ENCODE measurements at regions not wholly inside any gene's neighbourhood (a gene's known extent, or its start where the extent isn't known, plus 50 kb on each side); places are given as distances from the start of the nearest gene placed in this dataset.

- H3K4me1 ChIP-seq (ENCODE audit: insufficient read depth) = no peaks in the 10 kb centered on the region
- ATAC-seq (peak; percentile 95), DNase-seq (ENCODE audit: low spot score) (peak; percentile 62)
- Mint-ChIP-seq H3K36me3 (ENCODE audit: low read depth) (no peaks in the 10 kb centered on the region), H3K27me3 (ENCODE audit: insufficient read depth, low read depth, poor library complexity) (peaks cover 2% of the 10 kb centered on the region), H3K4me3 (no peak overlapping the region), H3K4me1 (peaks cover 10% of the 10 kb centered on the region; the same call in 2 of the 3 replicates), H3K27ac (no peak overlapping the region), H3K9me3 (no peaks in the 10 kb centered on the region)
- H3K27ac ChIP-seq (ENCODE audit: low read depth) = no peak overlapping the region
- H3K27me3 ChIP-seq (ENCODE audit: insufficient read depth) = no peaks in the 10 kb centered on the region
- H3K9me2 ChIP-seq (ENCODE audit: insufficient read depth) = no peaks in the 10 kb centered on the region
- TF ChIP-seq EZH2phosphoT487 (IDR thresholded peaks at IDR 0.05; ENCODE audit: unreplicated experiment) = no peak
- TF ChIP-seq CTCF (conservative IDR thresholded peaks at IDR 0.05; ENCODE audit: low read depth in 2 of 2) = peak; percentile 56 to 83
- no peaks in the 10 kb centered on the region for H4K20me1 ChIP-seq (replicated peaks; ENCODE audit: insufficient read depth)
- H3K4me2 ChIP-seq = no peak overlapping the region
- no peak overlapping the region for H3K4me3 ChIP-seq
- H3F3A ChIP-seq (replicated peaks; ENCODE audit: low read depth) = no peaks in the 10 kb centered on the region
- no peaks in the 10 kb centered on the region for H3K36me3 ChIP-seq (ENCODE audit: insufficient read depth)
- peak overlapping the region; percentile 63; the same call in 1 of the 2 replicates for H2AFZ ChIP-seq
- no peaks in the 10 kb centered on the region for H3K79me2 ChIP-seq (replicated peaks; ENCODE audit: insufficient read depth)
Observed at GRCh38 chr1:34642679-34643078, 112.2 kb upstream of the GJB5 start.

DNA sequence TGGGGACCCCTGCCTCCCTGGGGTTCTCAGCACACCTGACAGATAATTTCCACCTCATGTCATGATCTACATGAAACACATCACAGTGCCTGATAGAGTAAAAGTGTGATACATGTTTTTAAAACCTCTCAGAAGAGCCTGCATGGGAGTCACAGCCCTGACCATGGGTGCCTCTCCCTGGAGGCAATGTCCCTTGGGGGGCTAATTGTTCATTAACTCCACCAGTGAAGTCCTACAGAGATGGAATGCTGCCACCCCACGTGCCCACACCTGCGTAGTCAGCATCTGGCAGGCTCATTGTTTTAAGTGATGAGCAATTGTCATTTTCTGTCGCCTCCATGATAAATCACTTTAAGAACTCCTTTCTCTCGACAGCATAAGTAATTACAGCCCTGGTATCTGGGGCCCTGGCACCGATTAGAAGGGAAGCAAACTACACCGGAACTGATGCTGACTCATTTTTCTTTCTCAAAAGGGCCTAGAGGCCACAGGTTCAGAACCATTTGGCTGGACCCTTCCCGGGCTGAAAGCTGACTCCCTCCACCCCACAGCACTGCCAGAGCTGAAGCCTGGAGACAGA is 109.6 kb upstream of the GJB5 start:
- Histone ChIP-seq H2AFZ (no peak overlapping the region), H3K4me2 (no peak overlapping the region), H4K20me1 (replicated peaks; ENCODE audit: insufficient read depth) (no peaks in the 10 kb centered on the region), H3K79me2 (replicated peaks; ENCODE audit: insufficient read depth) (no peaks in the 10 kb centered on the region), H3K4me1 (ENCODE audit: insufficient read depth) (no peaks in the 10 kb centered on the region), H3K4me3 (no peak overlapping the region), H3K9me2 (ENCODE audit: insufficient read depth) (no peaks in the 10 kb centered on the region), H3K27me3 (ENCODE audit: insufficient read depth) (no peaks in the 10 kb centered on the region), H3F3A (replicated peaks; ENCODE audit: low read depth) (no peaks in the 10 kb centered on the region), H3K27ac (ENCODE audit: low read depth) (no peak overlapping the region), H3K36me3 (ENCODE audit: insufficient read depth) (no peaks in the 10 kb centered on the region)
- no peak overlapping the region for H3K4me3 Mint-ChIP-seq
- peaks cover 2% of the 10 kb centered on the region for H3K27me3 Mint-ChIP-seq (ENCODE audit: insufficient read depth, low read depth, poor library complexity)
- ATAC-seq (no peak), DNase-seq (ENCODE audit: low spot score) (no peak)
- no peak overlapping the region for H3K27ac Mint-ChIP-seq
- peaks cover 7% of the 10 kb centered on the region; the same call in 2 of the 3 replicates for H3K4me1 Mint-ChIP-seq
- no peaks in the 10 kb centered on the region for H3K9me3 Mint-ChIP-seq
- no peaks in the 10 kb centered on the region for H3K36me3 Mint-ChIP-seq (ENCODE audit: low read depth)
- TF ChIP-seq ZNF114 (CRISPR knock-in tag; IDR thresholded peaks at IDR 0.05) (no peak), CREB1 (CRISPR knock-in tag; IDR thresholded peaks at IDR 0.05; ENCODE audit: low read depth) (no peak), EZH2 (IDR thresholded peaks at IDR 0.05; ENCODE audit: low read depth, unreplicated experiment) (no peak), JUNB (IDR thresholded peaks at IDR 0.05; ENCODE audit: unreplicated experiment) (no peak), REST (IDR thresholded peaks at IDR 0.05; ENCODE audit: unreplicated experiment) (no peak), POLR2AphosphoS5 (IDR thresholded peaks at IDR 0.05; ENCODE audit: low read depth) (no peak), ZNF331 (CRISPR knock-in tag; IDR thresholded peaks at IDR 0.05; ENCODE audit: low read depth) (no peak), NANOG (IDR thresholded peaks at IDR 0.05; ENCODE audit: borderline replicate concordance) (no peak)
- TF ChIP-seq, protein P1, sequence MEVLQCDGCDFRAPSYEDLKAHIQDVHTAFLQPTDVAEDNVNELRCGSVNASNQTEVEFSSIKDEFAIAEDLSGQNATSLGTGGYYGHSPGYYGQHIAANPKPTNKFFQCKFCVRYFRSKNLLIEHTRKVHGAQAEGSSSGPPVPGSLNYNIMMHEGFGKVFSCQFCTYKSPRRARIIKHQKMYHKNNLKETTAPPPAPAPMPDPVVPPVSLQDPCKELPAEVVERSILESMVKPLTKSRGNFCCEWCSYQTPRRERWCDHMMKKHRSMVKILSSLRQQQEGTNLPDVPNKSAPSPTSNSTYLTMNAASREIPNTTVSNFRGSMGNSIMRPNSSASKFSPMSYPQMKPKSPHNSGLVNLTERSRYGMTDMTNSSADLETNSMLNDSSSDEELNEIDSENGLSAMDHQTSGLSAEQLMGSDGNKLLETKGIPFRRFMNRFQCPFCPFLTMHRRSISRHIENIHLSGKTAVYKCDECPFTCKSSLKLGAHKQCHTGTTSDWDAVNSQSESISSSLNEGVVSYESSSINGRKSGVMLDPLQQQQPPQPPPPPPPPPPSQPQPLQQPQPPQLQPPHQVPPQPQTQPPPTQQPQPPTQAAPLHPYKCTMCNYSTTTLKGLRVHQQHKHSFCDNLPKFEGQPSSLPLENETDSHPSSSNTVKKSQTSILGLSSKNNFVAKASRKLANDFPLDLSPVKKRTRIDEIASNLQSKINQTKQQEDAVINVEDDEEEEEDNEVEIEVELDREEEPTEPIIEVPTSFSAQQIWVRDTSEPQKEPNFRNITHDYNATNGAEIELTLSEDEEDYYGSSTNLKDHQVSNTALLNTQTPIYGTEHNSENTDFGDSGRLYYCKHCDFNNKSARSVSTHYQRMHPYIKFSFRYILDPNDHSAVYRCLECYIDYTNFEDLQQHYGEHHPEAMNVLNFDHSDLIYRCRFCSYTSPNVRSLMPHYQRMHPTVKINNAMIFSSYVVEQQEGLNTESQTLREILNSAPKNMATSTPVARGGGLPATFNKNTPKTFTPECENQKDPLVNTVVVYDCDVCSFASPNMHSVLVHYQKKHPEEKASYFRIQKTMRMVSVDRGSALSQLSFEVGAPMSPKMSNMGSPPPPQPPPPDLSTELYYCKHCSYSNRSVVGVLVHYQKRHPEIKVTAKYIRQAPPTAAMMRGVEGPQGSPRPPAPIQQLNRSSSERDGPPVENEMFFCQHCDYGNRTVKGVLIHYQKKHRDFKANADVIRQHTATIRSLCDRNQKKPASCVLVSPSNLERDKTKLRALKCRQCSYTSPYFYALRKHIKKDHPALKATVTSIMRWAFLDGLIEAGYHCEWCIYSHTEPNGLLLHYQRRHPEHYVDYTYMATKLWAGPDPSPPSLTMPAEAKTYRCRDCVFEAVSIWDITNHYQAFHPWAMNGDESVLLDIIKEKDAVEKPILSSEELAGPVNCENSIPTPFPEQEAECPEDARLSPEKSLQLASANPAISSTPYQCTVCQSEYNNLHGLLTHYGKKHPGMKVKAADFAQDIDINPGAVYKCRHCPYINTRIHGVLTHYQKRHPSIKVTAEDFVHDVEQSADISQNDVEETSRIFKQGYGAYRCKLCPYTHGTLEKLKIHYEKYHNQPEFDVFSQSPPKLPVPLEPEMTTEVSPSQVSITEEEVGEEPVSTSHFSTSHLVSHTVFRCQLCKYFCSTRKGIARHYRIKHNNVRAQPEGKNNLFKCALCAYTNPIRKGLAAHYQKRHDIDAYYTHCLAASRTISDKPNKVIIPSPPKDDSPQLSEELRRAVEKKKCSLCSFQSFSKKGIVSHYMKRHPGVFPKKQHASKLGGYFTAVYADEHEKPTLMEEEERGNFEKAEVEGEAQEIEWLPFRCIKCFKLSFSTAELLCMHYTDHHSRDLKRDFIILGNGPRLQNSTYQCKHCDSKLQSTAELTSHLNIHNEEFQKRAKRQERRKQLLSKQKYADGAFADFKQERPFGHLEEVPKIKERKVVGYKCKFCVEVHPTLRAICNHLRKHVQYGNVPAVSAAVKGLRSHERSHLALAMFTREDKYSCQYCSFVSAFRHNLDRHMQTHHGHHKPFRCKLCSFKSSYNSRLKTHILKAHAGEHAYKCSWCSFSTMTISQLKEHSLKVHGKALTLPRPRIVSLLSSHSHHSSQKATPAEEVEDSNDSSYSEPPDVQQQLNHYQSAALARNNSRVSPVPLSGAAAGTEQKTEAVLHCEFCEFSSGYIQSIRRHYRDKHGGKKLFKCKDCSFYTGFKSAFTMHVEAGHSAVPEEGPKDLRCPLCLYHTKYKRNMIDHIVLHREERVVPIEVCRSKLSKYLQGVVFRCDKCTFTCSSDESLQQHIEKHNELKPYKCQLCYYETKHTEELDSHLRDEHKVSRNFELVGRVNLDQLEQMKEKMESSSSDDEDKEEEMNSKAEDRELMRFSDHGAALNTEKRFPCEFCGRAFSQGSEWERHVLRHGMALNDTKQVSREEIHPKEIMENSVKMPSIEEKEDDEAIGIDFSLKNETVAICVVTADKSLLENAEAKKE (CRISPR knock-in tag; IDR thresholded peaks at IDR 0.05) = no peak

Data from GM23338 (cell line).